ENCODE measurements at regions not wholly inside any gene's neighbourhood (a gene's known extent, or its start where the extent isn't known, plus 50 kb on each side); places are given as distances from the start of the nearest gene placed in this dataset.

DNA sequence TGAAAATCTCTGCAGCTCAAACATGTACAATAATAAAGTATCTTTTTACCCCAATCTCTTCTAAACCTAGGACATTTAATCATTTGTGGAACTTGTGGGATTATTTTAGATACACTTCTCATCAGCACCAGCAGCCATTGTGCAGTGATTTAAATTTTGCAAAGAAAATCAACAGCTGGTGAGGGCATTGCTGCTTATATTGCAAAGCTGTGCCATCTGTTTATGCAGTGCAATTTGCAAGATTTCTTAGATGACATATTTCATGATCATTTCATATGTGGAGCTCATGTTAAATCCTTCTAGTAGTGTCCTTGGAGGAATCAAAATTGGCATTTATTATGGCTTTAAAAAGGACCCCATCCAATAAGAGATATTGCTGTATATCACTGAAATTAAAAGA is 320.7 kb downstream of the BTG1 start:
- POLR2A ChIA-PET (ENCODE audit: low non-redundant PET) = no interaction called here
- no peak overlapping the region for H3K27ac ChIP-seq
- TF ChIP-seq, protein P1, sequence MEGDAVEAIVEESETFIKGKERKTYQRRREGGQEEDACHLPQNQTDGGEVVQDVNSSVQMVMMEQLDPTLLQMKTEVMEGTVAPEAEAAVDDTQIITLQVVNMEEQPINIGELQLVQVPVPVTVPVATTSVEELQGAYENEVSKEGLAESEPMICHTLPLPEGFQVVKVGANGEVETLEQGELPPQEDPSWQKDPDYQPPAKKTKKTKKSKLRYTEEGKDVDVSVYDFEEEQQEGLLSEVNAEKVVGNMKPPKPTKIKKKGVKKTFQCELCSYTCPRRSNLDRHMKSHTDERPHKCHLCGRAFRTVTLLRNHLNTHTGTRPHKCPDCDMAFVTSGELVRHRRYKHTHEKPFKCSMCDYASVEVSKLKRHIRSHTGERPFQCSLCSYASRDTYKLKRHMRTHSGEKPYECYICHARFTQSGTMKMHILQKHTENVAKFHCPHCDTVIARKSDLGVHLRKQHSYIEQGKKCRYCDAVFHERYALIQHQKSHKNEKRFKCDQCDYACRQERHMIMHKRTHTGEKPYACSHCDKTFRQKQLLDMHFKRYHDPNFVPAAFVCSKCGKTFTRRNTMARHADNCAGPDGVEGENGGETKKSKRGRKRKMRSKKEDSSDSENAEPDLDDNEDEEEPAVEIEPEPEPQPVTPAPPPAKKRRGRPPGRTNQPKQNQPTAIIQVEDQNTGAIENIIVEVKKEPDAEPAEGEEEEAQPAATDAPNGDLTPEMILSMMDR (conservative IDR thresholded peaks at IDR 0.05; ENCODE audit: low read depth) = no peak
- DNase-seq (ENCODE audit: low spot score) = no peak
- CTCF ChIA-PET = no interaction called here

DNA sequence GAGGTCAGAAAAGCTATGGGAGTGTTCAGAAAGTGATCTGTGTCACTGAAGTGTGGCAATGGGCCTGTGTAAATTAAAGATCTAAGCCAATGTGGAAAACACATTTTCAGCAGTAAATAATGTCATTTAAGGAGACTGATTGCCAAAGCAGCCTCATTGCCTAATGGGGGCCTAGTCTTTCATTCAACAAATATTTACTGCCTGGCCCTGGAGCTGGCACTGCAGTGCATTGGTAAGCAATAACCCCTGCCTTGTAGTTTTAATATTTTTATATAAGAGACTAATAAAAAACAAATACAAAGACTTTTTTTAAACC is 326.6 kb downstream of the BTG1 start:
- DNase-seq (ENCODE audit: low spot score) = no peak
- ChIA-PET POLR2A (ENCODE audit: low non-redundant PET) (no interaction called here), CTCF (no interaction called here)
- no peak overlapping the region for H3K27ac ChIP-seq
- TF ChIP-seq, protein P1 (conservative IDR thresholded peaks at IDR 0.05; ENCODE audit: low read depth) = no peak

DNA sequence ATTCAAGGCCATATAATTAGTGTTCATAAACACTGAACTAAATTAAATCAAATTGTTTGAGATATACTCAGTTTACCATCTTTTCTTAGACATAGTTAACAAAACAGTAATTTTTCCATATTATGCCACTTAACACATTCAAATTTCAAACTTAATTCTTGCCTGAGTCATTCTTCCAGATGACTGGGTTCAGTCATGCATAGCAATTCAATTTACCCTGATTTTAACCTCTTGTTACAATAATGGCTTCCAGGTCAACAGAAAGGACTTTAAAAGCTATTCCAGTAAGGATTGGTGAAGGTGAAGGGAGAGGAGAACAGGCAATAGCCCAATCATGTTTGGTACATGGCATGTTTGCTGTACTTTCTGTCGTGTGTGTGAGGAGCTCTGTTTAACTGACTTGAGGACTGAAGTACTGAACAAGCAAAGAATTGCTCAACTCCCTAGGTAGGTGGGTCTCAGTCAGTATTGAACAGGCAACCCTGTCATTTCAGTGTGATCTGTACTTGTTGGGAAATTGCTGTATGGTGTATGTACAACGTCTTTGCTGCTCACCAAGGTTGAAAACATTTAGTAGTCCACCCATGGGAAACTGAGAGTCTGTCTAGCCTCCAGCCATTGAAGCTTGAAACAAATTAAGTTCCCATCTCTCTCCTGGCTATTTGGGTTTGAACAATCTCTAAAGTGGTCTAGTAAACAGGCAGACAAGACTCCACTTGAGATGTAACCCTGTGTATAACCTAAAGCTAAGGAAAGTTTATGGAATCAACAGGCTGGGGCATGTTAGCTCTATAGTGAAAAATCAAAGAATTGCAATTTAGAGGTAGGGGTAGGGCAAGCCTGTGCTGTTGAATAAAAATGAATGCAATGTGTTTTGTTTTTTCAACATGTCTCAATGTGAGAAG is 327.2 kb downstream of the BTG1 start:
- DNase-seq (ENCODE audit: low spot score) = no peak
- TF ChIP-seq, protein P1 (conservative IDR thresholded peaks at IDR 0.05; ENCODE audit: low read depth) = no peak
- H3K27ac ChIP-seq = no peak overlapping the region
- CTCF ChIA-PET = no interaction called here
- POLR2A ChIA-PET (ENCODE audit: low non-redundant PET) = no interaction called here

DNA sequence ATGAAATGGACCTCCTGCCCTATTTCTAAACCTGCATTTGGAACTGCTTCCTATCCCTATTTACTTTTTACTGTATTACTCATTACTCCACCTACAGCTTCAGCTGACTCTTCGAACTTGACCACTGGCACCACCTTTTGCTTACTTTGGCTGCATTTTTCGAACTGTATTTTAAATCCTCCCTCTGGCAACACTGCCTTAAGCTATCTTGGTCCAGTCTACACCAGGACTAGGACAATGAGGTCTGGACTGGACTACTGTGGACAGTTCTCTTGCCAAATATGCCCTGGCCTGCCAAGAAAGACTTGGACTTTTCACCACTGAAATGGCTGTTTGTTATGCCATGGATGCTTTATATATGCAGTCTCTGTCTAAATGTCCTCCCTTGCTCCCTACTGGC is 328.1 kb downstream of the BTG1 start:
- DNase-seq (ENCODE audit: low spot score) = no peak
- CTCF ChIA-PET = no interaction called here

DNA sequence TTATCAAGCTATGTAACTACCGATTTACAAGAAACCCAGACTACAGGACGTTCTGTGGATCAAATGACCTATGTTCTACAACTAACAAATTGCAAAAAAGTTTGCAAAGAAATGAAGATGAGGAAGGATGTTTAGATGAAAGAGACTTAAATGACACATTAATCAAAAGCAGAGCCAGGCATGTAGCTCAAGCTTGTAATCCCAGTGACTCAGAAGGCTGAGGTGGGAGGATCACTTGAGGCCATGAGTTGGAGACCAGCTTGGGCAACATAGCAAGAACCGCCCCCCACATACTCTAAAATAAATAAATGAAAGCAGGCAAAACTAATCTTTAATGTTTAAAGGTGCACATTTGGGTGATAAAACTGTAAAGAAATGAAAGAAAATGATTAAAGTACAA is 331.9 kb downstream of the BTG1 start:
- TF ChIP-seq, protein P1 (conservative IDR thresholded peaks at IDR 0.05; ENCODE audit: low read depth) = no peak
- POLR2A ChIA-PET (ENCODE audit: low non-redundant PET) = no interaction called here

More for the DNA sequence above, 328.1 kb downstream of the BTG1 start:
- no peak overlapping the region for H3K27ac ChIP-seq
- TF ChIP-seq, protein P1 (conservative IDR thresholded peaks at IDR 0.05; ENCODE audit: low read depth) = no peak
- POLR2A ChIA-PET (ENCODE audit: low non-redundant PET) = interaction anchor here (0.6 kb wide), 1 partner anchor 326 kb away, joined by 5 read pairs; no protein-coding TSS in a partner anchor

DNA sequence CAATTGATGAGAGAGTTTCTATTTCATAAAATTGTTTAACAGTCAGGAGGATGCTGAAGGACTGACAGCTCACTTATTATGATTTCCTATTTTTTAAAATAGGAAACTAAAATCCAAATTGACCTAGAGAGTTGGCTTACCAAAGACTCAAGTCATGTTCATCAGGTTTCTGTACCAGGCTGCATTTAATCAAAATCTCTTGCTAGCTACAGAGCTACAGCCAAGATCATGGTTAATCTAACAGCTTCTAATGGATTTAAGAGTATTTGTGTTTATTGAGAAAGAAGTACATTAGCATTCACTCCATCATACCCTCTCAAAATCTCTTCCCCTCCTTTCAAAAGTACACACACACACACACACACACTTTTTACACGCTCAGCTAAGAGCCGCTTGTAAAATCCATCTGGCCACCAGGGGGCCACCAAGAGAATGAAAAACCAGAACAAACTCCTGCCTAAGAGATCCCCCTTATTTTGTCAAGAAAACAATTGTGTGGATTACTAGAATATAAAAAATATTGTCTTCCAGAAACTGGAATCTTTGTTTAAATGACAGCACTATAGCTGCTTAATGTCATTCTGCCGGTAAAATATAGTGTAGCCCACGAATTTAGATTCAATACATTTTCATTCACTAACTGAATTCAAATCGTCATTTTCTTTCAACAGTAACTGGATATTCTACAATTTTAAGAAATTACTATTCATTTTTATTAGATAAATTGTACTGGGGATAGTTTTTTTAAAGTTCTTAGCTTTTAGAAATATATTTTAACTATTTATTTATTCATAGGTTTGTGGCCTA is 334.0 kb downstream of the BTG1 start:
- POLR2A ChIA-PET (ENCODE audit: low non-redundant PET) = interaction anchor here (1.3 kb wide), 1 partner anchor 334 kb away, joined by 8 read pairs; the partner anchor contains the start of gene BTG1
- peak; percentile 26 for DNase-seq (ENCODE audit: low spot score)
- TF ChIP-seq, protein P1 (conservative IDR thresholded peaks at IDR 0.05; ENCODE audit: low read depth) = peak; percentile 82
- CTCF ChIA-PET = interaction anchor here (0.6 to 1.4 kb wide), 11 partner anchors 14 to 838 kb away, joined by 3 to 6 read pairs (median 3); no protein-coding TSS in a partner anchor
- H3K27ac ChIP-seq = no peak overlapping the region

More for the DNA sequence above, 331.9 kb downstream of the BTG1 start:
- no peak for DNase-seq (ENCODE audit: low spot score)
- CTCF ChIA-PET = no interaction called here
- no peak overlapping the region for H3K27ac ChIP-seq

All from RWPE1 (cell line).